Glomerular visceral epithelial cell (primary cell): ENCODE measurements at regions not wholly inside any gene's neighbourhood (a gene's known extent, or its start where the extent isn't known, plus 50 kb on each side); places are given as distances from the start of the nearest gene placed in this dataset.
A peak's percentile ranks its signal among the peaks of the same experiment; 100 is the strongest.
"Not testable (repeated sequence)": the region's sequence is repeated elsewhere in the genome, so short reads cannot be mapped to it uniquely, and the experiment has no call there.

Source experiments
- DNase-seq: peaks from one replicate; pipeline ENCODE4 v3.0.0-alpha.2; 2016; ENCODE audit errors: extremely low spot score

- no peak for DNase-seq
Observed at GRCh38 chr10:43939389-43939938, 290.8 kb upstream of the ZNF32 start.

GRCh38 chr10:43938810-43939209 is 290.1 kb upstream of the ZNF32 start:
- DNase-seq: no peak

- DNase-seq: peak; percentile 9
Observed at GRCh38 chr10:43931308-43931930, 282.7 kb upstream of the ZNF32 start.

GRCh38 chr10:43930777-43931176 is 282.1 kb upstream of the ZNF32 start:
- no peak for DNase-seq

GRCh38 chr10:43930243-43930642 is 281.6 kb upstream of the ZNF32 start:
- no peak for DNase-seq

GRCh38 chr10:43929122-43929521 is 280.4 kb upstream of the ZNF32 start:
- DNase-seq: no peak

- DNase-seq: no peak
Observed at GRCh38 chr10:43928425-43928968, 279.8 kb upstream of the ZNF32 start.

GRCh38 chr10:43926875-43927406 is 278.3 kb upstream of the ZNF32 start:
- no peak for DNase-seq

- no peak for DNase-seq
Observed at GRCh38 chr10:43926371-43926770, 277.7 kb upstream of the ZNF32 start.

GRCh38 chr10:43925793-43926192 is 277.1 kb upstream of the ZNF32 start:
- DNase-seq: no peak

GRCh38 chr10:43923328-43923727 is 274.6 kb upstream of the ZNF32 start:
- no peak for DNase-seq

GRCh38 chr10:43922335-43923280 is 273.9 kb upstream of the ZNF32 start:
- DNase-seq: no peak

GRCh38 chr10:43921881-43922280 is 273.2 kb upstream of the ZNF32 start:
- no peak for DNase-seq

GRCh38 chr10:43921478-43921877 is 272.8 kb upstream of the ZNF32 start:
- no peak for DNase-seq

GRCh38 chr10:43920236-43920758 is 271.6 kb upstream of the ZNF32 start:
- DNase-seq: not testable (repeated sequence)

- peak; percentile 39 for DNase-seq
Observed at GRCh38 chr10:43913676-43914235, 265.1 kb upstream of the ZNF32 start.

- DNase-seq: no peak
Observed at GRCh38 chr10:43912469-43912868, 263.8 kb upstream of the ZNF32 start.

GRCh38 chr10:43906490-43906889 is 257.8 kb upstream of the ZNF32 start:
- DNase-seq: no peak

- no peak for DNase-seq
Observed at GRCh38 chr10:43905512-43906236, 257.0 kb upstream of the ZNF32 start.

- DNase-seq: no peak
Observed at GRCh38 chr10:43904844-43905243, 256.2 kb upstream of the ZNF32 start.

GRCh38 chr10:43904301-43904700 is 255.6 kb upstream of the ZNF32 start:
- DNase-seq: no peak
